ENCODE measurements at regions not wholly inside any gene's neighbourhood (a gene's known extent, or its start where the extent isn't known, plus 50 kb on each side); places are given as distances from the start of the nearest gene placed in this dataset.

DNA sequence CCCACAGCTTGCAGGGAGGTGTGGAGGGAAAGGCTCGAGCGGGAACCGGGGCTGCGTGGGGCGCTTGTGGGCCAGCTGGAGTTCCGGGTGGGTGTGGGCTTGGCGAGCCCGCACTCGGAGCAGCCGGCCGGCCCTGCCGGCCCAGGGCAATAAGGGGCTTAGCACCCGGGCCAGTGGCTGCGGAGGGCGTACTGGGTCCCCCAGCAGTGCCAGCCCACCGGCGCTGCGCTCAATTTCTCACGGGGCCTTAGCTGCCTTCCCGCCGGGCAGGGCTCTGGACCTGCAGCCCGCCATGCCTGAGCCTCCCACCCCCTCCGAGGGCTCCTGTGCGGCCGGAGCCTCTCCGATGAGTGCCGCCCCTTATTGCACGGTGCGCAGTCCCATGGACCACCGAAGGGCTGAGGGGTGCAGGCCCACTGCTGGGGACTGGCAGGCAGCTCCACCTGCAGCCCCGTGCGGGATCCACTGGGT is 1242.2 kb upstream of the EYS start (continued):
- TF ChIP-seq HDAC6 (IDR thresholded peaks at IDR 0.05; ENCODE audit: low read depth, low read length) (no peak), SP2 (IDR thresholded peaks at IDR 0.05; ENCODE audit: low read length) (no peak), PHF8 (conservative IDR thresholded peaks at IDR 0.05; ENCODE audit: low read depth, low read length) (no peak)

Data from H1 (cell line).